Dermis microvascular lymphatic vessel endothelial cell (primary cell): ENCODE measurements at regions not wholly inside any gene's neighbourhood (a gene's known extent, or its start where the extent isn't known, plus 50 kb on each side); places are given as distances from the start of the nearest gene placed in this dataset.
A peak's percentile ranks its signal among the peaks of the same experiment; 100 is the strongest.

Experiments
- DNase-seq, 2 donors: peaks; one replicate each; pipeline versions ENCODE4 v3.0.0 to v3.0.0-alpha.2; 2010; ENCODE audit warnings: low read depth in 2 of 2

GRCh38 chr11:116445108-116446047 is 327.4 kb downstream of the BUD13 start:
- no peak for DNase-seq

- no peak for DNase-seq
Measured at GRCh38 chr11:116442238-116442752, 330.5 kb downstream of the BUD13 start.

- DNase-seq: peak in 1 of 2 donors; percentile 7
Measured at GRCh38 chr11:116439361-116439677, 333.5 kb downstream of the BUD13 start.

GRCh38 chr11:116438651-116439360 is 334.0 kb downstream of the BUD13 start:
- DNase-seq: no peak

- no peak for DNase-seq
Measured at GRCh38 chr11:116434986-116435385, 337.8 kb downstream of the BUD13 start.

- no peak for DNase-seq
Measured at GRCh38 chr11:116432301-116432700, 340.5 kb downstream of the BUD13 start.

GRCh38 chr11:116431842-116432241 is 340.9 kb downstream of the BUD13 start:
- DNase-seq: no peak

GRCh38 chr11:116428638-116428975 is 344.2 kb downstream of the BUD13 start:
- no peak for DNase-seq

- peak in 1 of 2 donors; percentile 7 for DNase-seq
Measured at GRCh38 chr11:116427903-116428637, 344.7 kb downstream of the BUD13 start.

- DNase-seq: no peak
Measured at GRCh38 chr11:116427337-116427902, 345.4 kb downstream of the BUD13 start.

- no peak for DNase-seq
Measured at GRCh38 chr11:116426761-116427160, 346.0 kb downstream of the BUD13 start.

GRCh38 chr11:116424615-116425261 is 348.0 kb downstream of the BUD13 start:
- DNase-seq: no peak

GRCh38 chr11:116422956-116423600 is 349.7 kb downstream of the BUD13 start:
- DNase-seq: peak in 1 of 2 donors; percentile 51

- DNase-seq: no peak
Measured at GRCh38 chr11:116422556-116422955, 350.2 kb downstream of the BUD13 start.

- no peak for DNase-seq
Measured at GRCh38 chr11:116421529-116422185, 351.1 kb downstream of the BUD13 start.

GRCh38 chr11:116420770-116421528 is 351.8 kb downstream of the BUD13 start:
- DNase-seq: peak in 1 of 2 donors; percentile 29

- DNase-seq: no peak
Measured at GRCh38 chr11:116420030-116420429, 352.8 kb downstream of the BUD13 start.

GRCh38 chr11:116418388-116419041 is 354.3 kb downstream of the BUD13 start:
- no peak for DNase-seq

- no peak for DNase-seq
Measured at GRCh38 chr11:116416852-116417251, 355.9 kb downstream of the BUD13 start.
